HepG2 (cell line): ENCODE measurements at regions not wholly inside any gene's neighbourhood (a gene's known extent, or its start where the extent isn't known, plus 50 kb on each side); places are given as distances from the start of the nearest gene placed in this dataset.

Experiments used
- FOXP1 ChIP-seq, 2 experiments: fragments of 450-650 bp in 1 of 2; IDR thresholded peaks; 2 replicates each; pipeline ENCODE4 v1.6.1; 2017 to 2018; ENCODE audit warnings: antibody characterized with exemption in 1 of 2
- GTF2F1 ChIP-seq: fragments of 150-350 bp; IDR thresholded peaks from 2 replicates; pipeline ENCODE4 v1.6.1; 2014; ENCODE audit warnings: low read length
- JARID2 ChIP-seq: sonication (generic); formaldehyde crosslinking; IDR thresholded peaks from 2 replicates; pipeline ENCODE4 v1.8.1; 2023; ENCODE audit warnings: missing genetic modification reagents, inconsistent platforms; ENCODE audit not compliant: insufficient replicate concordance
- PRDM15 ChIP-seq: sonication (generic); formaldehyde crosslinking; IDR thresholded peaks from 2 replicates; pipeline ENCODE4 v1.4.0; 2020; ENCODE audit warnings: missing genetic modification reagents
- TCF12 ChIP-seq, 2 experiments: fragments of 450-650 bp in 1 of 2; sonication (generic) in 1 of 2; formaldehyde crosslinking in 1 of 2; IDR thresholded peaks; 2 replicates each; pipeline versions ENCODE4 v1.6.1 to v1.8.0; 2017 to 2022; ENCODE audit warnings: antibody characterized with exemption in 1 of 2, mild to moderate bottlenecking in 1 of 2, missing genetic modification reagents in 1 of 2, moderate library complexity in 1 of 2
- ZBTB46 ChIP-seq: sonication (generic); formaldehyde crosslinking; IDR thresholded peaks from 2 replicates; pipeline ENCODE4 v1.4.0; 2020; ENCODE audit warnings: mild to moderate bottlenecking, missing genetic modification reagents, borderline replicate concordance
- ZC3H4 ChIP-seq: sonication (generic); formaldehyde crosslinking; IDR thresholded peaks from 2 replicates; pipeline ENCODE4 v1.4.0; 2020; ENCODE audit warnings: missing genetic modification reagents, borderline replicate concordance
- ZNF430 ChIP-seq: sonication (generic); formaldehyde crosslinking; IDR thresholded peaks from 2 replicates; pipeline ENCODE4 v1.9.0; 2021; ENCODE audit warnings: mild to moderate bottlenecking, missing genetic modification reagents
- ZNF740 ChIP-seq: sonication (generic); formaldehyde crosslinking; IDR thresholded peaks from 2 replicates; pipeline ENCODE4 v1.4.0; 2020; ENCODE audit warnings: missing genetic modification reagents

- TF ChIP-seq FOXP1 (IDR thresholded peaks at IDR 0.05), result no peak
- TF ChIP-seq FOXP1 (CRISPR knock-in tag; IDR thresholded peaks at IDR 0.05), result no peak
- no peak for TF ChIP-seq TCF12 (IDR thresholded peaks at IDR 0.05)
- TF ChIP-seq TCF12 (CRISPR knock-in tag; IDR thresholded peaks at IDR 0.05), result no peak
- TF ChIP-seq PRDM15 (CRISPR knock-in tag), result no peak
- TF ChIP-seq JARID2 (CRISPR knock-in tag), result no peak
- TF ChIP-seq ZBTB46 (CRISPR knock-in tag), result no peak
- no peak for TF ChIP-seq GTF2F1
- TF ChIP-seq ZNF430 (CRISPR knock-in tag), result no peak
- TF ChIP-seq ZC3H4 (CRISPR knock-in tag), result no peak
- TF ChIP-seq ZNF740 (CRISPR knock-in tag), result no peak
- TF ChIP-seq, all 625 proteins: peak for 0
Measured at GRCh38 chr10:8405596-8405995, 351.1 kb downstream of the GATA3 start (continued).
